GM21723 (cell line): ENCODE measurements at regions not wholly inside any gene's neighbourhood (a gene's known extent, or its start where the extent isn't known, plus 50 kb on each side); places are given as distances from the start of the nearest gene placed in this dataset.
"Not testable (repeated sequence)": the region's sequence is repeated elsewhere in the genome, so short reads cannot be mapped to it uniquely, and the experiment has no call there.

Experiments
- ATAC-seq: cut with Tn5 transposase; IDR thresholded peaks from one replicate; pipeline ENCODE4 v1.9.1; 2021; ENCODE audit warnings: mild to moderate bottlenecking, moderate library complexity; ENCODE audit not compliant: unreplicated experiment

- no peak for ATAC-seq
Observed at GRCh38 chr7:109579901-109580300, 1010.2 kb downstream of the DNAJB9 start.

- ATAC-seq, result no peak
Observed at GRCh38 chr7:109582211-109582610, 1012.5 kb downstream of the DNAJB9 start.

GRCh38 chr7:109596948-109597347 lies 1027.3 kb downstream of the DNAJB9 start:
- ATAC-seq, result not testable (repeated sequence)

GRCh38 chr7:109611656-109612055 lies 1042.0 kb downstream of the DNAJB9 start:
- ATAC-seq, result no peak

GRCh38 chr7:109616551-109617069 lies 1046.9 kb downstream of the DNAJB9 start:
- no peak for ATAC-seq

GRCh38 chr7:109622320-109622719 lies 1052.6 kb downstream of the DNAJB9 start:
- ATAC-seq, result no peak

GRCh38 chr7:109632890-109633289 lies 1063.2 kb downstream of the DNAJB9 start:
- ATAC-seq, result not testable (repeated sequence)

- ATAC-seq, result no peak
Observed at GRCh38 chr7:109635374-109635773, 1065.7 kb downstream of the DNAJB9 start.

- no peak for ATAC-seq
Observed at GRCh38 chr7:109637428-109637990, 1067.8 kb downstream of the DNAJB9 start.

GRCh38 chr7:109638321-109638720 lies 1068.6 kb downstream of the DNAJB9 start:
- no peak for ATAC-seq

GRCh38 chr7:109639561-109639960 lies 1069.9 kb downstream of the DNAJB9 start:
- ATAC-seq, result no peak

- ATAC-seq, result no peak
Observed at GRCh38 chr7:109641445-109641844, 1071.8 kb downstream of the DNAJB9 start.

GRCh38 chr7:109646124-109646523 lies 1076.5 kb downstream of the DNAJB9 start:
- no peak for ATAC-seq

GRCh38 chr7:109646594-109646993 lies 1076.9 kb downstream of the DNAJB9 start:
- not testable (repeated sequence) for ATAC-seq

- not testable (repeated sequence) for ATAC-seq
Observed at GRCh38 chr7:109647263-109647662, 1077.6 kb downstream of the DNAJB9 start.

- no peak for ATAC-seq
Observed at GRCh38 chr7:109659261-109659660, 1089.6 kb downstream of the DNAJB9 start.

GRCh38 chr7:109660401-109660800 lies 1090.7 kb downstream of the DNAJB9 start:
- no peak for ATAC-seq

GRCh38 chr7:109663806-109664205 lies 1094.1 kb downstream of the DNAJB9 start:
- no peak for ATAC-seq

- ATAC-seq, result not testable (repeated sequence)
Observed at GRCh38 chr7:109687269-109687668, 1117.6 kb downstream of the DNAJB9 start.

GRCh38 chr7:109692613-109693012 lies 1122.9 kb downstream of the DNAJB9 start:
- not testable (repeated sequence) for ATAC-seq

- no peak for ATAC-seq
Observed at GRCh38 chr7:109694149-109695071, 1124.7 kb downstream of the DNAJB9 start.

GRCh38 chr7:109695419-109695818 lies 1125.7 kb downstream of the DNAJB9 start:
- ATAC-seq, result no peak
